ENCODE measurements at regions not wholly inside any gene's neighbourhood (a gene's known extent, or its start where the extent isn't known, plus 50 kb on each side); places are given as distances from the start of the nearest gene placed in this dataset.

DNA sequence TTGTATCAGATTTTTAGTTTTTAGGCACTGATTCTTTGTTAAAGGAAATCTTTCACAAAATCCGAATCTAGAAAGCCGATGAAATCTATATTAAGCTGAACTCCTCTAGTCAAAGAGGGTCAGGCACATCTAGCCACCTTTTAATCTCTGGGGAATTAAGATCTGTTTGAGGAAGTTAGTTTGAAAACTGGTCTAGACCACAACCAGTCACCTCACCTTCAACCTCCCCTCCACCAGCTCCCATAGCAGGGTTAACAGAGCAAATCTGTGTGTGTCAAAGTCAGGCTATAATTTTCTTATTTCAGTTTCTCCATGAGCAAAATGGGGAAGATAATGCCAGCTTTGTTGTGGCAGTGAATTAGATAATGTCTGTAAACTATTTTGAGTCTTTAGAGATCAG, 110.0 kb upstream of the IGFBP7 start:
- TF ChIP-seq, protein P1, sequence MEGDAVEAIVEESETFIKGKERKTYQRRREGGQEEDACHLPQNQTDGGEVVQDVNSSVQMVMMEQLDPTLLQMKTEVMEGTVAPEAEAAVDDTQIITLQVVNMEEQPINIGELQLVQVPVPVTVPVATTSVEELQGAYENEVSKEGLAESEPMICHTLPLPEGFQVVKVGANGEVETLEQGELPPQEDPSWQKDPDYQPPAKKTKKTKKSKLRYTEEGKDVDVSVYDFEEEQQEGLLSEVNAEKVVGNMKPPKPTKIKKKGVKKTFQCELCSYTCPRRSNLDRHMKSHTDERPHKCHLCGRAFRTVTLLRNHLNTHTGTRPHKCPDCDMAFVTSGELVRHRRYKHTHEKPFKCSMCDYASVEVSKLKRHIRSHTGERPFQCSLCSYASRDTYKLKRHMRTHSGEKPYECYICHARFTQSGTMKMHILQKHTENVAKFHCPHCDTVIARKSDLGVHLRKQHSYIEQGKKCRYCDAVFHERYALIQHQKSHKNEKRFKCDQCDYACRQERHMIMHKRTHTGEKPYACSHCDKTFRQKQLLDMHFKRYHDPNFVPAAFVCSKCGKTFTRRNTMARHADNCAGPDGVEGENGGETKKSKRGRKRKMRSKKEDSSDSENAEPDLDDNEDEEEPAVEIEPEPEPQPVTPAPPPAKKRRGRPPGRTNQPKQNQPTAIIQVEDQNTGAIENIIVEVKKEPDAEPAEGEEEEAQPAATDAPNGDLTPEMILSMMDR (IDR thresholded peaks at IDR 0.05): no peak
- TF ChIP-seq POLR2AphosphoS5 (IDR thresholded peaks at IDR 0.05) (no peak), POLR2A (IDR thresholded peaks at IDR 0.05) (no peak), EP300 (IDR thresholded peaks at IDR 0.05; ENCODE audit: low read depth) (no peak)

Measured in transverse colon (tissue), 4 donors.